HG02981 (cell line): ENCODE measurements at regions not wholly inside any gene's neighbourhood (a gene's known extent, or its start where the extent isn't known, plus 50 kb on each side); places are given as distances from the start of the nearest gene placed in this dataset.
"Not testable (repeated sequence)": the region's sequence is repeated elsewhere in the genome, so short reads cannot be mapped to it uniquely, and the experiment has no call there.

Source experiments
- ATAC-seq: cut with Tn5 transposase; IDR thresholded peaks from one replicate; pipeline ENCODE4 v1.9.1; 2021; ENCODE audit warnings: mild to moderate bottlenecking, moderate library complexity; ENCODE audit not compliant: unreplicated experiment

DNA sequence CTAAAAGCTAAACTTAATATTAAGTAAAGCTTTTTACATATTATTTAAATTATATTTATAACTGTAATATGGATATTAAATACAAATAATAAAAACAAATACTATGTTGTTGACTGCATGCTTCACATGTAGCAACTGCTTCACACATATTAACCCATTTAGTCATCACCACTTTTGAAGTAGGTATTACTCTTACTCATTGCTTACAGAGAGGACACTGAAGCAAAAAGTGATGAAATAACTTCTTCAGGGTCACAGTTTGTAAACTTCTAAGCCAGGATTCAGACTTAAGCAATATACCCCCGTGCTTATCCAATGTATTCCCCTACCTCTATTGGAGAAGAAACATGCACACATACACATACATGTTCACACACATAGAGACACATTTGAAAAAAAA, 166.6 kb downstream of the DKK2 start:
- ATAC-seq = no peak

- ATAC-seq = no peak
Measured at GRCh38 chr4:106868381-106869035, 167.6 kb downstream of the DKK2 start.

GRCh38 chr4:106864231-106864630, 171.9 kb downstream of the DKK2 start:
- ATAC-seq = no peak

DNA sequence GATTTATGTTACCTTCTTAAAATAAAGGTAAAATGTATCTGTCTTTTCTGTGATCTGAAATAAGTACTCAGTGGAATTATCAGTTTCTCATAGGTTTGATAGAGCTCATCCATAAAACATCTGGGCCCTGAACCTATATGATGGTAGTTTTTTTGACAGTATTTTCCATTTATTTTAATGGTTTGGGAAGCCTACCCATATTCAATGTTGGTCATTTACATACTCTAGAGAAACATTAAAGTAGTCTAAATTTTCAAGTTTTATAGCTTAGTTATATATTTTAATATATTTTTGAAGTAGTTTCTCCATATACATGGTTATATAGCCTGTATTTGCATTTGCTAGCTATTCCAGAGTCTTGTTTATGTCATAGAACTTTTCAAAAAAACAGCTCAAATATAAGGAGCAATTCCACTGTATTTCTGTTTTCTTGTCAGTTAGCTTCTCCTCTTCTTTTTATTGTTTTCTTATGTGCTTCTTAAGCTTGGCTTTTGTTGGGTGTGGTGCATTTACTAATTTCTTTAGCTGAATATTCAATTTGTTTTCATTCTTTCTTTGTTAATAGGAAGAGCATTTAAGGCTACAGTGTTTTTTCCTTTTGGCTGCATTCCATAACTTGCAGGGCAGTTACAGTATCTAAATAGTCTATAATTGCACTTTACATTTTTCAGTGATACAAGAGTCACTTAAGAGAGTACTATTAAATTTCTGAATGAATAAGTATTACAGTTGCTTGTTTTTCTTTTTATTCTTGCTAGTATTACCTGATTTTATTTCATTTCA, 181.4 kb downstream of the DKK2 start:
- no peak for ATAC-seq

GRCh38 chr4:106852426-106852825, 183.7 kb downstream of the DKK2 start:
- no peak for ATAC-seq

GRCh38 chr4:106851726-106852125, 184.4 kb downstream of the DKK2 start:
- no peak for ATAC-seq

DNA sequence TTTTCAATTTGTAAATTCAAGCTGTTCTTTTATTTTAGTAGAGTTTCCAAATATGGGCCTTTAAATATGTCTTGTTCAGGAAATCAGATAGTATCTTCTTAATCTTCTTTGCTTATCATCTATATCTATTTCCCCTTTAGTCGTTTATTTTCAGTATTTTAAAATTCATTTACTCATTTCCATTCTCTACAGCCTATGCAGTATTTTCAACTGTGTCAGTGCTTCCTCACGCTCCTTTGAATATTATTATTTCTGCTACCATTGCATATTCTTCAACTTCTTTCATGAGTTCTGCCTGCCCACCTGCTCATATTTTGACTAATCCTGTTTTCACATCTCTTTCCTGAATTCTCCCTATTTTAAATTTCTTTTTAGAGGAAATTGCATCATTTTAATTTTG, 185.4 kb downstream of the DKK2 start:
- ATAC-seq = no peak

- no peak for ATAC-seq
Measured at GRCh38 chr4:106835919-106836318, 200.2 kb downstream of the DKK2 start.

DNA sequence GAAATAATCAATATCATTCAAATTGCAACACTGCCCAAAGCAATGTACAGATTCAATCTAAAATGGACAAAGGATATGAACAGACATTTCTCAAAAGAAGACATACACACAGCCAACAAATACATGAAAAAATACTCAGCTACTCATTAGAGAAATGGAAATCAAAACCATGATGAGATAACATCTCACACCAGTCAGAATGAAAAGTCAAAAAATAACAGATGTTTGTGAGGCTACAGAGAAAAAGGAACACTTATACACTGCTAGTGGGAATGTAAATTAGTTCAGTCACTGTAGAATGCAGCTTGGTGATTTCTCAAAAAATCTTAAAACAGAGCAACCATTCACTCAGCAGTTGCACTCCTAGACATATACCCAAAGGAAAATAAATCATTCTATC, 205.2 kb downstream of the DKK2 start:
- ATAC-seq = no peak

- ATAC-seq = no peak
Measured at GRCh38 chr4:106818764-106819163, 217.3 kb downstream of the DKK2 start.

DNA sequence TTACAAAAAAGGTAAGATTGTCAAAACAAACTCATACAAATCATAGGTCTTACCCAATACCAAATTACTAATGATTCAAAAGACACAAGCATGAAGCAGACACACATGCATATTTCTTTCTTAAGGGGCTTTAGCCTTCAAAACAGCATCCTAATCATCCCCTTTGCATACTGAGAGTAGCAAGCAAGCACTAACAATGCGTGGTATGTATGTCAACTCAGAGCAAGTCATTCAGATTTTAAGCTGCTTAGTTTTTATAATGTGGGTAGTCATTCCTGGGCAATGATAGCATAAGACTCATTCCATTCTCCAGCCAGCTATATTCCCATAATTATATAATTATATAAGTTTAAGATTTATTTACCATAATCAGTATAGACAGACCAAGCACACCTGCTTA, 219.6 kb downstream of the DKK2 start:
- ATAC-seq = no peak

DNA sequence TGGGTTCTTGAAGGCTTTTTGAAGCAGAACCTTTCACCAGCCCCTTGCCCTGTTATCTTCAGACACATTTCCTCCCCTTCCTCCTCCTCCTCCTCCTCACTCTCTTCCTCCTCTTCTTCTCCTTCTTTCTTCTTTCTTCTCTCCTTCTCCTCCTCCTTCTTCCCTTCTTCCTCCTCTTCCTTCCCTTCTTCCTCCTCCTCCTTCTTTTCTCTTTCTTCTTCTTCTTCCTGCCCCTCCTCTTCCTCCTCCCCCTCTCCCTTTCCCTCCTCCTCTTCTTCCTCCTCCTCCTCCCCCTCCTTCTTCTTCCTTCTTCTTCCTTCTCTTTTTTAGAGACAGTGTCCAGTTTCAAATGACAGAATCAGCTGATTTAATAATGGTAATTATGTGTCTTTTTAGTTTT, 226.0 kb downstream of the DKK2 start:
- ATAC-seq = no peak

- no peak for ATAC-seq
Measured at GRCh38 chr4:106809076-106809475, 227.0 kb downstream of the DKK2 start.

DNA sequence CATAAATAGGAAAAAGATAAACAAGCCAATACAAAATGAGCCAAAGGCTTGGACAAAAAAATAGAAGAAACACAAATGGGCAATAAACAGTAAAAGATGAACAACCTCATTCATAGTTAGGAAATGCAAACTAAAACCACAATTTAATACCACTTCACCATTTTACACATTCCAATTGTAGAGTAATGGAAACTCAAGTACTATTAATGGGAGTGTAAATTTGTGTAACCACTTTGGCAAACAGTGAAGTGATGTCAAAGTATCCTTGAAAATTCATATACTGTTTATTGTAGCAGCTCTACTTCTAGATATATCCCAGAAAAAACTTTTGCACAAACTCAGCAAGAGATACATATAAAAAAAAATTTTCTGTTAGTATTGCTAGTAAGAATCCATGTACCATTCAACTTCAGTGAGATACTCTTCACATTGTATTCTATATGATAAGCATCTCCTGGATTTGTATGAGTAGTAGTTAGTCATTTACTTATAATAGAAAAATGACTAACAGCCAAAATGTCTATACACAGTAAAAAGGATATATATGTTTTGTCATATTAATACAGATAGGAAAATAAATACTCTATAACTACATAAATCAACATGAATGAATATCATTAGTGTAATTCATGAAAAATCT, 229.8 kb downstream of the DKK2 start:
- no peak for ATAC-seq

- no peak for ATAC-seq
Measured at GRCh38 chr4:106803083-106803482, 233.0 kb downstream of the DKK2 start.

DNA sequence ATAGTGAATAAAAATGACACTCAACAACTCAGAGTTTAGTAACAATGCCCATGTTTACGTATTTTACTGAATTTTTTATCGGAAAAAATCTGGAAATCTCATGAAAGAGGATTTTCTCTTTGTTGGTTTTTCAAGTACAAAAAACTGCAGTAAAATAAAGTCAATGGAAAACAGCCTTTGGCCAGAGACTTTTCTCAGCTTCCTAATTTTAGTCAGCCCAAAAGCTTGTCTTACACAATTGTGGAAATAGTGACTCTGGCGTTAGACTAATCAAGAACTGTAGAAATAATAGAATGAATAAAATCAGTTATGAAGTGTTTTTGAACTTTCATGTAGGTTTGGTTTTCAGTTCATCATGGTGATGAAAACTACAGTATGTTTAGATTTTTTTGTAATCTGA, 234.7 kb downstream of the DKK2 start:
- no peak for ATAC-seq

DNA sequence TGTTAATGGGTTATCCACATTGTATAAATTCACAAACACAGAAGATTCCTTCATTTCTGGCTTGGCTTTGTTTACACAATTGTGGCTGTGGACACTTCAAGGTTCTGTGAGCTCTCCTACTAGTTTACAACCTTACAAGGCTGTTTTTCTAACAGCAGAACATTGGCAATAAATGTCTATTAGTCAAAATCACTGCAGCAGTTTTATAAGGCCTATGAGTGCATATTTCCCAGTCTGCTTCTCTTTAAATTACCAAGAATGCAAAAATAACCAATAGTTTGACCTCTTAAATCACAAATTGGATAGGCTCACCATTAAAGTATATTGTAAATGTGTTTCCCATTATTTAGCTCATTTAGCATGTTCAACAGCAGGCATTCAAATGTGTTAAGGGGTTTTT, 239.2 kb downstream of the DKK2 start:
- no peak for ATAC-seq

DNA sequence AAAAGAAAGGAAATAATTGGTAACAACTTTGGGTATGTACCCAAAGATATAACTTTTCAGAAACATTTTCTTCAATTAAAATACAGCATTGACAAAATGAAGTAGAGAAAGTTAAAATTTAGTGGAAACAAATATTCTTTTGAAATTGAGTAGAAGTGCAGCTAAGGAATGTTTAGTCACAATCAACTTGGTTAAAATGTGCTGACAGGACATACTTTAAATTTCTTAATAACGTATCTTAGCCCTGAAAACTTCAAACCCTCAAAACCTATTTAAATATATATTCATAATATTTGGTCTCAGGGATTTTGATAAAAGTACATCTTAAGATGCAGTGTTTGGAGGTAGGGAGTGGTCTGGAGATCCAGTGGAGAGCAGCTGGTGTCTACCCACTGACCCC, 240.8 kb downstream of the DKK2 start:
- no peak for ATAC-seq

DNA sequence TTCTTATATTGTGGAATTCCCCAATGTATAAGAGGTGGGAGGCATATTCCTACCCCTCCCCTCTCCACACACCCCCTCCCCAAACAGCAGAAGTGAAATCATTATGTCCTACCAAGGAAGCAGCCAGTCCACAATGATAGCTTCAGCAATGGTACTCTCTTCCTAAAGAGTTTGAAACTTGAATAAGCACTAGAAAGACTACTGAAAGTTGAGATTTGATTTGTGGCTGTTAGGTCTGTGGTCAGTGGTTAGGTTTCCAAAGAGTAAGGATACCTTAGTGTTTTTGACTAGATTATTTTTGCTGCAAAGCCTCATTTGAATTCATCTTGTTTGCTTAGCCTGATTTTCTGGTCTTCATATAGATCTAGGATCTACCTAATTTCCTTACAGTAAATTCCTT, 242.2 kb downstream of the DKK2 start:
- ATAC-seq = no peak

DNA sequence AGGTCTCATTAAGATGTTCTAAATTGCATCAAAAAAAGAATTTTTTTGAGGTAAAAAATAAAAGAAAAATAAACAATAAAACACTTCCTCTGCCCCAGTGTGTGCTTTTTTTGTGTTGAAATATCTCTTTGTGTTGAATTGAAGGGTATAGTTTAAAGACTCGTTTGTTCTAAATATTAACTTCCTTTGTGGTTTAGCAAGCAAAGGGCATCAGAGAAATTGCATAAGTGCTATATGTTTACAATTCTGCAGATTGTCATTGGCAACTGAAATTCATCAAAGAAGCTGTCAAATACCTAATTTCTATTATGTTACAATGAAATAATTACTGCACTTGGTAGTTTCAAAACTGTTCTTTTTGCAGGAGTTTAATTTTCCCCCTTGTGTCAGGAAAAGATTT, 260.5 kb downstream of the DKK2 start:
- ATAC-seq = no peak

- not testable (repeated sequence) for ATAC-seq
Measured at GRCh38 chr4:106774055-106774454, 262.1 kb downstream of the DKK2 start.
